ENCODE measurements at regions not wholly inside any gene's neighbourhood (a gene's known extent, or its start where the extent isn't known, plus 50 kb on each side); places are given as distances from the start of the nearest gene placed in this dataset.

GRCh38 chr9:95732802-95733688, 142.4 kb upstream of the ERCC6L2 start:
- H3K4me1 ChIP-seq (ENCODE audit: control insufficient read depth, insufficient read depth, low read length, poor library complexity, severe bottlenecking) = peaks cover 9% of the 10 kb centered on the region
- H3K9me3 ChIP-seq (ENCODE audit: control insufficient read depth, low read length) = no peaks in the 10 kb centered on the region
- WGBS, 2 experiments (ENCODE audit: insufficient coverage in 2 of 2) = 84 to 98% methylated on average over 3 to 5 of the region's 6 CpGs
- no peak overlapping the region for H3K27ac ChIP-seq (ENCODE audit: low read depth, low read length, severe bottlenecking)
- H3K4me3 ChIP-seq (ENCODE audit: extremely low read depth, insufficient read depth, low read length, poor library complexity, severe bottlenecking) = no peak overlapping the region
- no peaks in the 10 kb centered on the region for H3K36me3 ChIP-seq (ENCODE audit: control insufficient read depth, insufficient read depth, low read length)

GRCh38 chr9:95731876-95732275, 143.6 kb upstream of the ERCC6L2 start:
- Histone ChIP-seq H3K4me3 (ENCODE audit: extremely low read depth, insufficient read depth, low read length, poor library complexity, severe bottlenecking) (no peak overlapping the region), H3K36me3 (ENCODE audit: control insufficient read depth, insufficient read depth, low read length) (no peaks in the 10 kb centered on the region), H3K4me1 (ENCODE audit: control insufficient read depth, insufficient read depth, low read length, poor library complexity, severe bottlenecking) (peaks cover 9% of the 10 kb centered on the region), H3K9me3 (ENCODE audit: control insufficient read depth, low read length) (no peaks in the 10 kb centered on the region), H3K27ac (ENCODE audit: low read depth, low read length, severe bottlenecking) (no peak overlapping the region)
- WGBS, 2 experiments (ENCODE audit: insufficient coverage in 2 of 2) = 94 to 100% methylated on average over 3 of the region's 3 CpGs

- WGBS, 2 experiments (ENCODE audit: insufficient coverage in 2 of 2) = 93 to 100% methylated on average over 5 of the region's 5 CpGs
Observed at GRCh38 chr9:95729669-95730368, 145.7 kb upstream of the ERCC6L2 start.

GRCh38 chr9:95729046-95729445, 146.4 kb upstream of the ERCC6L2 start:
- no peak overlapping the region for H3K27ac ChIP-seq (ENCODE audit: low read depth, low read length, severe bottlenecking)
- no peak overlapping the region for H3K4me3 ChIP-seq (ENCODE audit: extremely low read depth, insufficient read depth, low read length, poor library complexity, severe bottlenecking)
- H3K4me1 ChIP-seq (ENCODE audit: control insufficient read depth, insufficient read depth, low read length, poor library complexity, severe bottlenecking) = peaks cover 8% of the 10 kb centered on the region
- no peaks in the 10 kb centered on the region for H3K36me3 ChIP-seq (ENCODE audit: control insufficient read depth, insufficient read depth, low read length)
- H3K9me3 ChIP-seq (ENCODE audit: control insufficient read depth, low read length) = no peaks in the 10 kb centered on the region
- 96 to 98% methylated on average over 29 to 33 of the region's 34 CpGs for WGBS, 2 experiments (ENCODE audit: insufficient coverage in 2 of 2)

More at GRCh38 chr9:95729669-95730368, 145.7 kb upstream of the ERCC6L2 start:
- H3K4me3 ChIP-seq (ENCODE audit: extremely low read depth, insufficient read depth, low read length, poor library complexity, severe bottlenecking) = no peak overlapping the region
- no peaks in the 10 kb centered on the region for H3K36me3 ChIP-seq (ENCODE audit: control insufficient read depth, insufficient read depth, low read length)
- H3K9me3 ChIP-seq (ENCODE audit: control insufficient read depth, low read length) = no peaks in the 10 kb centered on the region
- H3K4me1 ChIP-seq (ENCODE audit: control insufficient read depth, insufficient read depth, low read length, poor library complexity, severe bottlenecking) = peaks cover 7% of the 10 kb centered on the region
- H3K27ac ChIP-seq (ENCODE audit: low read depth, low read length, severe bottlenecking) = no peak overlapping the region

GRCh38 chr9:95727947-95728520, 147.5 kb upstream of the ERCC6L2 start:
- Histone ChIP-seq H3K4me1 (ENCODE audit: control insufficient read depth, insufficient read depth, low read length, poor library complexity, severe bottlenecking) (peaks cover 9% of the 10 kb centered on the region), H3K4me3 (ENCODE audit: extremely low read depth, insufficient read depth, low read length, poor library complexity, severe bottlenecking) (no peak overlapping the region), H3K36me3 (ENCODE audit: control insufficient read depth, insufficient read depth, low read length) (no peaks in the 10 kb centered on the region), H3K27ac (ENCODE audit: low read depth, low read length, severe bottlenecking) (no peak overlapping the region), H3K9me3 (ENCODE audit: control insufficient read depth, low read length) (no peaks in the 10 kb centered on the region)
- 95 to 100% methylated on average over 6 of the region's 7 CpGs for WGBS, 2 experiments (ENCODE audit: insufficient coverage in 2 of 2)

GRCh38 chr9:95726756-95727155, 148.7 kb upstream of the ERCC6L2 start:
- WGBS, 2 experiments (ENCODE audit: insufficient coverage in 2 of 2) = 67 to 86% methylated on average over 1 of the region's 2 CpGs
- no peaks in the 10 kb centered on the region for H3K9me3 ChIP-seq (ENCODE audit: control insufficient read depth, low read length)
- H3K27ac ChIP-seq (ENCODE audit: low read depth, low read length, severe bottlenecking) = no peak overlapping the region
- H3K4me3 ChIP-seq (ENCODE audit: extremely low read depth, insufficient read depth, low read length, poor library complexity, severe bottlenecking) = no peak overlapping the region
- peaks cover 4% of the 10 kb centered on the region for H3K4me1 ChIP-seq (ENCODE audit: control insufficient read depth, insufficient read depth, low read length, poor library complexity, severe bottlenecking)
- no peaks in the 10 kb centered on the region for H3K36me3 ChIP-seq (ENCODE audit: control insufficient read depth, insufficient read depth, low read length)

GRCh38 chr9:95725045-95725444, 150.4 kb upstream of the ERCC6L2 start:
- H3K4me3 ChIP-seq (ENCODE audit: extremely low read depth, insufficient read depth, low read length, poor library complexity, severe bottlenecking) = no peak overlapping the region
- 94 to 96% methylated on average over 3 to 4 of the region's 4 CpGs for WGBS, 2 experiments (ENCODE audit: insufficient coverage in 2 of 2)

GRCh38 chr9:95724253-95724991, 151.1 kb upstream of the ERCC6L2 start:
- WGBS, 2 experiments (ENCODE audit: insufficient coverage in 2 of 2) = 85 to 93% methylated on average over 6 to 7 of the region's 7 CpGs
- no peaks in the 10 kb centered on the region for H3K9me3 ChIP-seq (ENCODE audit: control insufficient read depth, low read length)

More at GRCh38 chr9:95725045-95725444, 150.4 kb upstream of the ERCC6L2 start:
- no peaks in the 10 kb centered on the region for H3K9me3 ChIP-seq (ENCODE audit: control insufficient read depth, low read length)
- no peaks in the 10 kb centered on the region for H3K36me3 ChIP-seq (ENCODE audit: control insufficient read depth, insufficient read depth, low read length)
- H3K27ac ChIP-seq (ENCODE audit: low read depth, low read length, severe bottlenecking) = no peak overlapping the region
- H3K4me1 ChIP-seq (ENCODE audit: control insufficient read depth, insufficient read depth, low read length, poor library complexity, severe bottlenecking) = peaks cover 4% of the 10 kb centered on the region

GRCh38 chr9:95722141-95722540, 153.3 kb upstream of the ERCC6L2 start:
- Histone ChIP-seq H3K9me3 (ENCODE audit: control insufficient read depth, low read length) (no peaks in the 10 kb centered on the region), H3K4me1 (ENCODE audit: control insufficient read depth, insufficient read depth, low read length, poor library complexity, severe bottlenecking) (peaks cover 4% of the 10 kb centered on the region), H3K36me3 (ENCODE audit: control insufficient read depth, insufficient read depth, low read length) (no peaks in the 10 kb centered on the region), H3K27ac (ENCODE audit: low read depth, low read length, severe bottlenecking) (no peak overlapping the region), H3K4me3 (ENCODE audit: extremely low read depth, insufficient read depth, low read length, poor library complexity, severe bottlenecking) (no peak overlapping the region)
- 84 to 92% methylated on average over 4 of the region's 4 CpGs for WGBS, 2 experiments (ENCODE audit: insufficient coverage in 2 of 2)

More at GRCh38 chr9:95724253-95724991, 151.1 kb upstream of the ERCC6L2 start:
- Histone ChIP-seq H3K4me3 (ENCODE audit: extremely low read depth, insufficient read depth, low read length, poor library complexity, severe bottlenecking) (no peak overlapping the region), H3K4me1 (ENCODE audit: control insufficient read depth, insufficient read depth, low read length, poor library complexity, severe bottlenecking) (peaks cover 4% of the 10 kb centered on the region), H3K36me3 (ENCODE audit: control insufficient read depth, insufficient read depth, low read length) (no peaks in the 10 kb centered on the region), H3K27ac (ENCODE audit: low read depth, low read length, severe bottlenecking) (no peak overlapping the region)

GRCh38 chr9:95721061-95721531, 154.4 kb upstream of the ERCC6L2 start:
- H3K27ac ChIP-seq (ENCODE audit: low read depth, low read length, severe bottlenecking) = no peak overlapping the region
- 89 to 90% methylated on average over 3 of the region's 5 CpGs for WGBS, 2 experiments (ENCODE audit: insufficient coverage in 2 of 2)
- no peak overlapping the region for H3K4me3 ChIP-seq (ENCODE audit: extremely low read depth, insufficient read depth, low read length, poor library complexity, severe bottlenecking)
- H3K36me3 ChIP-seq (ENCODE audit: control insufficient read depth, insufficient read depth, low read length) = no peaks in the 10 kb centered on the region
- H3K4me1 ChIP-seq (ENCODE audit: control insufficient read depth, insufficient read depth, low read length, poor library complexity, severe bottlenecking) = peaks cover 4% of the 10 kb centered on the region
- no peaks in the 10 kb centered on the region for H3K9me3 ChIP-seq (ENCODE audit: control insufficient read depth, low read length)
